H9 (cell line): ENCODE measurements at regions not wholly inside any gene's neighbourhood (a gene's known extent, or its start where the extent isn't known, plus 50 kb on each side); places are given as distances from the start of the nearest gene placed in this dataset.

ENCODE experiments used
- DNase-seq: peaks from one replicate; pipeline ENCODE4 v3.0.0-alpha.2; 2017
- H2AFZ ChIP-seq: one replicate; pipeline ENCODE4 v1.6.1; 2013; ENCODE audit warnings: mild to moderate bottlenecking, low read length, control low read depth, moderate library complexity
- H2AK5ac ChIP-seq: 2 replicates; pipeline ENCODE4 v1.6.1; 2013; ENCODE audit warnings: low read length, control low read depth, mixed read lengths; ENCODE audit not compliant: insufficient read length
- H2BK120ac ChIP-seq: one replicate; pipeline ENCODE4 v1.6.1; 2013; ENCODE audit warnings: low read depth, mild to moderate bottlenecking, low read length, control low read depth, inconsistent platforms; ENCODE audit not compliant: poor library complexity, severe bottlenecking
- H2BK12ac ChIP-seq: 2 replicates; pipeline ENCODE4 v1.6.1; 2013; ENCODE audit warnings: low read length, control low read depth, mixed read lengths, low read depth; ENCODE audit not compliant: insufficient read length
- H2BK15ac ChIP-seq: 2 replicates; pipeline ENCODE4 v1.6.1; 2013; ENCODE audit warnings: low read depth, low read length, control low read depth
- H2BK20ac ChIP-seq: one replicate; pipeline ENCODE4 v1.6.1; 2013; ENCODE audit warnings: low read depth, mild to moderate bottlenecking, low read length, control low read depth, inconsistent platforms; ENCODE audit not compliant: poor library complexity, severe bottlenecking
- H2BK5ac ChIP-seq: 2 replicates; pipeline ENCODE4 v1.6.1; 2013; ENCODE audit warnings: low read length, control low read depth, mixed read lengths; ENCODE audit not compliant: insufficient read length
- H3K14ac ChIP-seq: 2 replicates; pipeline ENCODE4 v1.6.1; 2013; ENCODE audit warnings: low read length, control low read depth; ENCODE audit not compliant: insufficient read depth
- H3K18ac ChIP-seq: 2 replicates; pipeline ENCODE4 v1.6.1; 2013; ENCODE audit warnings: low read depth, mild to moderate bottlenecking, mixed read lengths, low read length, control low read depth; ENCODE audit not compliant: insufficient read length
- H3K23ac ChIP-seq: 2 replicates; pipeline ENCODE4 v1.6.1; 2013; ENCODE audit warnings: low read length, control low read depth, mixed read lengths, low read depth; ENCODE audit not compliant: insufficient read length
- H3K23me2 ChIP-seq: 2 replicates; pipeline ENCODE4 v1.6.1; 2013; ENCODE audit warnings: low read depth, mild to moderate bottlenecking, mixed read lengths, low read length, control low read depth; ENCODE audit not compliant: insufficient read length, poor library complexity, severe bottlenecking
- H3K27ac ChIP-seq: 2 replicates; pipeline ENCODE4 v1.5.1; 2013; ENCODE audit warnings: low read length, control low read depth, mixed read lengths, low read depth; ENCODE audit not compliant: insufficient read length
- H3K27me3 ChIP-seq: 2 replicates; pipeline ENCODE4 v1.6.1; 2013; ENCODE audit warnings: low read length, control low read depth, inconsistent platforms; ENCODE audit not compliant: insufficient read depth
- H3K4ac ChIP-seq: 2 replicates; pipeline ENCODE4 v1.6.1; 2013; ENCODE audit warnings: low read depth, mild to moderate bottlenecking, control low read depth, inconsistent platforms, low read length, moderate library complexity
- H3K4me1 ChIP-seq: 2 replicates; pipeline ENCODE4 v1.6.1; 2013; ENCODE audit warnings: low read length, control low read depth, inconsistent platforms; ENCODE audit not compliant: insufficient read depth
- H3K4me2 ChIP-seq: 2 replicates; pipeline ENCODE4 v1.6.1; 2013; ENCODE audit warnings: low read length, control low read depth, mixed read lengths; ENCODE audit not compliant: insufficient read length, insufficient read depth
- H3K56ac ChIP-seq: 2 replicates; pipeline ENCODE4 v1.6.1; 2013; ENCODE audit warnings: low read depth, mild to moderate bottlenecking, mixed read lengths, low read length, control low read depth; ENCODE audit not compliant: insufficient read length
- H3K79me1 ChIP-seq: 2 replicates; pipeline ENCODE4 v1.6.1; 2013; ENCODE audit warnings: low read depth, mild to moderate bottlenecking, moderate library complexity, low read length, control low read depth, inconsistent platforms; ENCODE audit not compliant: insufficient read depth, poor library complexity, severe bottlenecking
- H3K79me2 ChIP-seq: 2 replicates; pipeline ENCODE4 v1.6.1; 2013; ENCODE audit warnings: low read length, control low read depth, inconsistent platforms; ENCODE audit not compliant: insufficient read depth
- H3K9ac ChIP-seq: 2 replicates; pipeline ENCODE4 v1.6.1; 2013; ENCODE audit warnings: low read length, control low read depth, mixed read lengths; ENCODE audit not compliant: insufficient read length; ENCODE audit errors: extremely low read depth
- H3K9me3 ChIP-seq: one replicate; pipeline ENCODE4 v1.6.1; 2013; ENCODE audit warnings: low read depth, low read length, inconsistent platforms; ENCODE audit not compliant: control insufficient read depth
- H3T11ph ChIP-seq: one replicate; pipeline ENCODE4 v1.6.1; 2013; ENCODE audit warnings: mild to moderate bottlenecking, low read length, control low read depth, inconsistent platforms
- H4K20me1 ChIP-seq: one replicate; pipeline ENCODE4 v1.6.1; 2013; ENCODE audit not compliant: control insufficient read depth, insufficient read length, insufficient read depth
- H4K5ac ChIP-seq: 2 replicates; pipeline ENCODE4 v1.6.1; 2013; ENCODE audit warnings: low read depth, mild to moderate bottlenecking, mixed read lengths, low read length, control low read depth; ENCODE audit not compliant: insufficient read length
- H4K8ac ChIP-seq: replicated peaks from 2 replicates; pipeline ENCODE4 v1.6.1; 2013; ENCODE audit warnings: low read length, control low read depth, mixed read lengths, low read depth; ENCODE audit not compliant: insufficient read length
- H4K91ac ChIP-seq: 2 replicates; pipeline ENCODE4 v1.6.1; 2013; ENCODE audit warnings: low read depth, mild to moderate bottlenecking, moderate library complexity, mixed read lengths, low read length, control low read depth; ENCODE audit not compliant: insufficient read length
- H3K27ac Mint-ChIP-seq, 3 experiments: 2 replicates in 2 of 3; 3 replicates in 1 of 3; pipeline ENCODE4 v1.8.0; 2020 to 2021; ENCODE audit warnings: mixed read lengths in 3 of 3, mild to moderate bottlenecking in 1 of 3, moderate library complexity in 1 of 3
- H3K27me3 Mint-ChIP-seq: 2 replicates; pipeline ENCODE4 v1.8.0; 2021; ENCODE audit warnings: low read depth, mild to moderate bottlenecking, moderate library complexity, mixed read lengths
- H3K36me3 Mint-ChIP-seq, 3 experiments: 2 replicates in 2 of 3; 3 replicates in 1 of 3; pipeline ENCODE4 v1.8.0; 2020 to 2021; ENCODE audit warnings: low read depth in 3 of 3, mixed read lengths in 3 of 3; ENCODE audit not compliant: insufficient read depth in 1 of 3
- H3K4me1 Mint-ChIP-seq, 2 experiments: 2 replicates each; pipeline ENCODE4 v1.8.0; 2020; ENCODE audit warnings: mixed read lengths in 2 of 2
- H3K4me3 Mint-ChIP-seq, 2 experiments: 2 replicates in 1 of 2; 3 replicates in 1 of 2; pipeline ENCODE4 v1.8.0; 2020 to 2021; ENCODE audit warnings: mild to moderate bottlenecking in 2 of 2, mixed read lengths in 2 of 2, moderate library complexity in 1 of 2
- H3K9me3 Mint-ChIP-seq, 2 experiments: 2 replicates in 1 of 2; 3 replicates in 1 of 2; pipeline ENCODE4 v1.8.0; 2020; ENCODE audit warnings: mild to moderate bottlenecking in 2 of 2, mixed read lengths in 2 of 2, moderate library complexity in 1 of 2
- WGBS: extraction: QIAGEN DNeasy Blood & Tissue Kit; methylation state at CpG from one replicate; pipeline ENCODE4 v1.1.7; 2013; ENCODE audit warnings: missing lambda C conversion rate, low lambda C conversion rate, mixed read lengths; ENCODE audit not compliant: insufficient read length; ENCODE audit errors: extremely low coverage; 5-methylcytosine and 5-hydroxymethylcytosine counted together
- TF ChIP-seq, protein P1 (sequence below): fragments of 200-600 bp; sonication (generic); conservative IDR thresholded peaks from 3 replicates; pipeline ENCODE4 v1.8.0; 2021; ENCODE audit warnings: antibody characterized with exemption, mild to moderate bottlenecking

DNA sequence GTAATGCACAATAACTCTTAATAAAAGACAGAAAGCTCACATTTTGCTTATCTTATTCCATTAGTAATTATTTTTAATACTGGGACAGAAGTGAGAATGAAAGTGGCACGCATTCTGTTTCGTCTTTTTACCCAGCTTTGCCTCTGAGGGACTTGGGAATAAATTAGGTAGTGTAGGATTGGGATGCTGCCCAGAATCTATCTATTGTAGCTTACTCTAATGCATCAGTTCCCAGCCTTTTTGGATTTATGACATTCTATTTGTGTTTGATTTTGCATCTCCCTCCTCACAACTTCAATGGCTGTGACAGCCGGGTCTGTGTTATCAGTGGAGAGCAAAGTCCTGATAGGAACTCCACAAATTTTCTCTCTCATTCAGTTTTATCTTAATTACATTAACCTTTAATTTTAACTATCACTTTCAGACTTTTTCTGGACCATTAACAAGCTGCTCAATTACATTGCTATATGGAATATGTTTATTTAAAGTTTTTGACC, 62.9 kb upstream of the TULP4 start:
- WGBS, result no CpG with 5 or more reads among the region's 3 CpGs
- Histone ChIP-seq H3K79me2 (peaks cover 2% of the 10 kb centered on the region; the same call in 1 of the 2 replicates), H3K23me2 (no peaks in the 10 kb centered on the region), H4K8ac (no peak overlapping the region), H3K79me1 (peaks cover 1% of the 10 kb centered on the region), H2BK12ac (no peak overlapping the region), H2BK20ac (no peak overlapping the region), H2BK15ac (no peak overlapping the region), H3K9me3 (no peaks in the 10 kb centered on the region), H2AK5ac (no peak overlapping the region), H4K91ac (no peak overlapping the region), H3K4ac (no peak overlapping the region), H3K4me2 (no peak overlapping the region), H4K5ac (no peak overlapping the region), H3K56ac (no peak overlapping the region), H3K4me1 (no peaks in the 10 kb centered on the region), H2BK5ac (no peak overlapping the region), H2AFZ (no peak overlapping the region), H3K14ac (no peak overlapping the region), H3K9ac (no peak overlapping the region), H4K20me1 (no peaks in the 10 kb centered on the region), H2BK120ac (no peak overlapping the region), H3K27ac (no peak overlapping the region), H3K27me3 (no peaks in the 10 kb centered on the region), H3K18ac (no peak overlapping the region), H3K23ac (no peak overlapping the region), H3T11ph (no peak overlapping the region)
- Mint-ChIP-seq H3K27me3 (no peaks in the 10 kb centered on the region), H3K27ac (no peak overlapping the region), H3K36me3 (peaks cover 7 to 11% (median 8%) of the 10 kb centered on the region in 3 experiments; a peak in 6 of 7 replicates), H3K9me3 (no peaks in the 10 kb centered on the region), H3K4me3 (no peak overlapping the region), H3K4me1 (peaks cover 2% of the 10 kb centered on the region in 2 experiments; a peak in 3 of 4 replicates)
- TF ChIP-seq, protein P1, sequence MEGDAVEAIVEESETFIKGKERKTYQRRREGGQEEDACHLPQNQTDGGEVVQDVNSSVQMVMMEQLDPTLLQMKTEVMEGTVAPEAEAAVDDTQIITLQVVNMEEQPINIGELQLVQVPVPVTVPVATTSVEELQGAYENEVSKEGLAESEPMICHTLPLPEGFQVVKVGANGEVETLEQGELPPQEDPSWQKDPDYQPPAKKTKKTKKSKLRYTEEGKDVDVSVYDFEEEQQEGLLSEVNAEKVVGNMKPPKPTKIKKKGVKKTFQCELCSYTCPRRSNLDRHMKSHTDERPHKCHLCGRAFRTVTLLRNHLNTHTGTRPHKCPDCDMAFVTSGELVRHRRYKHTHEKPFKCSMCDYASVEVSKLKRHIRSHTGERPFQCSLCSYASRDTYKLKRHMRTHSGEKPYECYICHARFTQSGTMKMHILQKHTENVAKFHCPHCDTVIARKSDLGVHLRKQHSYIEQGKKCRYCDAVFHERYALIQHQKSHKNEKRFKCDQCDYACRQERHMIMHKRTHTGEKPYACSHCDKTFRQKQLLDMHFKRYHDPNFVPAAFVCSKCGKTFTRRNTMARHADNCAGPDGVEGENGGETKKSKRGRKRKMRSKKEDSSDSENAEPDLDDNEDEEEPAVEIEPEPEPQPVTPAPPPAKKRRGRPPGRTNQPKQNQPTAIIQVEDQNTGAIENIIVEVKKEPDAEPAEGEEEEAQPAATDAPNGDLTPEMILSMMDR, result no peak
- no peak for DNase-seq
